NCI-H1092 (cell line): ENCODE measurements at regions not wholly inside any gene's neighbourhood (a gene's known extent, or its start where the extent isn't known, plus 50 kb on each side); places are given as distances from the start of the nearest gene placed in this dataset.
"Not testable (repeated sequence)": the region's sequence is repeated elsewhere in the genome, so short reads cannot be mapped to it uniquely, and the experiment has no call there.

Source experiments
- DNase-seq: peaks from one replicate; lab custom pipeline; 2025; lab: John Stamatoyannopoulos, UW

- DNase-seq: no peak
Measured at GRCh38 chr20:12072221-12072953, 154.7 kb downstream of the BTBD3 start.

GRCh38 chr20:12072954-12073264 lies 155.2 kb downstream of the BTBD3 start:
- no peak for DNase-seq

GRCh38 chr20:12074111-12074655 lies 156.5 kb downstream of the BTBD3 start:
- no peak for DNase-seq

- no peak for DNase-seq
Measured at GRCh38 chr20:12076200-12076599, 158.5 kb downstream of the BTBD3 start.

- DNase-seq: no peak
Measured at GRCh38 chr20:12077875-12078274, 160.2 kb downstream of the BTBD3 start.

GRCh38 chr20:12079490-12079889 lies 161.8 kb downstream of the BTBD3 start:
- DNase-seq: no peak

- DNase-seq: no peak
Measured at GRCh38 chr20:12083269-12083668, 165.6 kb downstream of the BTBD3 start.

DNA sequence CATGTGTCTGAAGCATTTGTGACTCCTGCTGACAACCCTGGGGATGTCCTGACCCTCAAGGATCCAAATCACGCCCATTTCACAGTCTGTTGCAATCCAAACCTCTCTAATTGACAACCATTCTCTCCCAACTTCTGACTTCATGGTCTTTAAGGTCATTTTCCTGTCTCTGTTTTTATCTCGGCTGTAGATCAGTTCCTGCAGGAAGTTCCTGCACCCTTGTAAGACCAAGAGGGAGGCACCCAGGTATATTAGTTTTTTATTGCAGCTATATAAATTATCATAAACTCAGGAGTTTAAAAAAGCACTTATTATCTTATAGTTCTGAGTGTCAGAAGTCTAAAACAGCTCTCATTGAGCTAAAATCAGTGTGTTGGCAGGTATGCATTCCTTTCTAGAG lies 166.8 kb downstream of the BTBD3 start:
- DNase-seq: no peak

DNA sequence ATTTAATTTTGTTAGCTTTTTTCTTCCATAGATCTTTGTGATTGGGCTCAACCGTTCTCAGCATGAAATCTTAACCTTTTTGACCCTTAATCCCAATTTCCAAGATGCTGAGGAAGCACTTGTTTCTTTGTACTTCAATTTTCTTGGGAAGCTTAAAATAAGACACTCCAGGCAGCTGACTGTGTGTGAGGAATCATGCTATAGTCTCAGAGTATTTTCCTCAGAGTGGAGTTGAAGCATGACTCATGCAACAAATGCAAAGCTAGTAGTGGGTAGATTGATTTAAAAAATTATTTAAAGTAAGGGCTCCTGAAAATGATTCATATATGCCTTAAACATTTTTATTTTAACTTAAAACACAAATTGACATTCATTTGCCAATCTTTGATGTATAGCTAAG lies 168.7 kb downstream of the BTBD3 start:
- DNase-seq: no peak

- no peak for DNase-seq
Measured at GRCh38 chr20:12090920-12091319, 173.2 kb downstream of the BTBD3 start.

DNA sequence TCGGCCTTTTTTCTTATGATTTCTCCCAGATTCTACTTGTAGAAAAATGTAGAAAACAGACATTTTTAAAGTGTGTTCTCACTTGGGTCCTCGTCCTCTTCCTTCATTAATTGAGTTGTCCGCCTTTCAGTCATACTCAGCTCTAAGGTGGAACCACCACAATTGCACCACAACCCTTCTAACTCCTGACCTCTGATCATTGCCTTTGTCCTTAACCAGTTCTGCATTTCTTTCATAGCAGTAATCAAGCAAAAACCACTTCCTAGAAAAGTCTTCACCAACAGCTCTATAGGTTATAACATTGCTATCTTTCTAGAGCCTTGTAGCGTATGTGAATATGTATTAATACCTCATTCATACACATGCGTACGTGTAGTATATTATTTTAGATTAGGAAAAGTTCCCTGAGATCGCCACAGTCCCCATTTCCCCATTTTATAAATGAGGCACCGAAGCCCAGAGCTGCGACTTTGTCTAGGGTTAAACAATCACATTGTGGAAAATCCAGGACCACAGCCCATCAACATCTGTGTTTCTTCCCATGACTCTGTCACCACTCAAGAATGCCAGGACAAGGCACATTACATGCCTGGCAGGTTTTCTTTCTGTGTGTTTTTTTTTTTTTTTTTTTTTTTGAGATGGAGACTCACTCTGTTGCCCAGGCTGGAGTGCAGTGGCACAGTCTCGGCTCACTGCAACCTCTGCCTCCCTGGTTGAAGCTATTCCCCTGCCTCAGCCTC lies 175.5 kb downstream of the BTBD3 start:
- no peak for DNase-seq

- DNase-seq: not testable (repeated sequence)
Measured at GRCh38 chr20:12093797-12094190, 176.1 kb downstream of the BTBD3 start.

DNA sequence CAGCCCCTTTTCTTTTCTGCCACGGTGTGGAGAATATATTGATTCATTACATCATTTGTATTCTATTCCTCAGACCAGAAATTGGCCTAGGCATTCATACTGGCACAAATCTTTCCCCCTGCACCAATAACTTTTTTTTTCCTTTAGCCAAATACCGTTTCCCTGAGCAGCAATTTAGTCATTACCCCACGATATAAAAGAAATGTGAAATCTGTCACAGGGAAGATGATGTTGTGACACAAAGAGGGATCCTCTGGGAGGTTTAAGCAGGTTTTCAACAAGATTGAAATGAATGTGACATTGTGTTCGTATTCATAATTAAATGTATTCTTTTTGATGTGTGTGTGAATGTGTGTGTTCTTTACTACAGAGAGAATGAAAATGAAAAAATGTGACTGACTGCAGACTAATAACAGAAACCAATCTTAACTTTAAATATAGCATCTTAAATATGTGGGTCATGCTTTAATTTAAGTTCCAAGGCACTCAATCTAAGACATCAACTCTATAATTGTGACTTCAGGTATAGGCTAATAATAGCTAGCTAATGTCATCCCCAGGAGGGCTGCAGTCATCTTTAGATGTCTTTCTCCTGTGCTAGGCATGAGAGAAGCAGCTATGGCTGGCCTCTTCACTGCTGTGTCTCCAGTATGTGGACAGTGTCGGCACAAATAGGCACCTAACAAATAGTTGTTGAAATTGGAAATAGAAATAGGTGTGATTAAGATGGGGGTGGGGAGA lies 177.7 kb downstream of the BTBD3 start:
- DNase-seq: no peak

- DNase-seq: no peak
Measured at GRCh38 chr20:12098421-12098820, 180.7 kb downstream of the BTBD3 start.

DNA sequence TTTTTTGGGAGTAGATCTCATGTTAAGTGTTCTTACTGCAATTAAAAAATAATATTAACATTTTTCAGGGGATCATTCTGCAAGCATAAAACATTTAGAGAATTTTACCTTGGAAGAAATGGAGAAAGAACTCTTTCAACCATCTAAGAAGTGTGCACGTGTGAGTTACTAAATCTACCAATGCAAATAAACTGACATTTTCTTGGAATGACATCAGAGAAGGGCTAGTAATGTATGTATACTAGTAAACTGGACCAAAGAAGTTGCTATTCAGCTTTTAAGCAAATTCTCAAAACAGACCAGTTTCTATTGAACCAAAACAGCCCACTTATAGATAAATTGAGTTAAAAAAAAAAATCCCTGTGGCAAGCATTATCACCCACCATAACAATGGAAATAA lies 191.2 kb downstream of the BTBD3 start:
- no peak for DNase-seq

GRCh38 chr20:12110274-12110673 lies 192.6 kb downstream of the BTBD3 start:
- no peak for DNase-seq

GRCh38 chr20:12110711-12111110 lies 193.0 kb downstream of the BTBD3 start:
- no peak for DNase-seq

- DNase-seq: no peak
Measured at GRCh38 chr20:12111431-12112088, 193.9 kb downstream of the BTBD3 start.

DNA sequence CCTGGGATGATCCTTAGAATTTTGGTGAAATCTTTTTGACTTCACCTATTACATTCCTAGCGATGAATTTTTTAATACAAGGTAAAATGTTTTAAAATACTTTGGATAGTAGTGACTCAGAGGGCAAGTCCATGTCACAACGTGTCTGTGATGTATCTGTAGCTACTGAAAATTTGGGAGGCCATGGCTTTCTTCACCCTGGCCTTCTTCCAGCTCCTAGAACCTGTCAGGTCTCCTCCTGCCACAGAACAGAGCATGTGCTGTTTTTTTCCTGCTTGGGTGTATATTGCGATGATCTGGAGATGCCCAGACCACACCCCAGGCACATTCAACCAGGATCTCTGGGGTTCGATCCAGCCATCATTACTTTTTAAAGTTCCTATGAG lies 194.4 kb downstream of the BTBD3 start:
- no peak for DNase-seq

- no peak for DNase-seq
Measured at GRCh38 chr20:12112665-12113064, 195.0 kb downstream of the BTBD3 start.

GRCh38 chr20:12113075-12113467 lies 195.4 kb downstream of the BTBD3 start:
- no peak for DNase-seq
